ENCODE measurements at regions not wholly inside any gene's neighbourhood (a gene's known extent, or its start where the extent isn't known, plus 50 kb on each side); places are given as distances from the start of the nearest gene placed in this dataset.

DNA sequence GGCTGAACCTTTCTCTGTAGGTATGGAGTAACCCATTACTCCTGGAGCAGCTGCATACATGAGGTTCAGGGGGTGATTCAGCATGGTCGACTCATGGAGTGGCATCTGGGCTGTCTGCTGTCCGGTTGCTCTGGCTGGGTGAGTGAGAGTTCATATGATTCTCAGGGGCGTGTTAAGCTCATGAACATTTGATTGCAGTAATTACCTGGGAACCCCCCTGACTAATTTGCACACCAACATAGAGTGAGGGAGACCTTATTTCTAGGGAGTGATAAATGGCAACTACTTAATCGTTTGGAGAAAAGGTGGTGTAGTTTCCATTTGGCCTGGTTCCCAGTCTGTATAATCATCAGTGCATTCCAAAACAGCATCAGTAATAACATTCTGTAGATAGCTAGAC lies 661.9 kb downstream of the ETS1 start:
- DNase-seq: no peak

GRCh38 chr11:127919206-127920000 lies 668.0 kb downstream of the ETS1 start:
- no peak for DNase-seq

DNA sequence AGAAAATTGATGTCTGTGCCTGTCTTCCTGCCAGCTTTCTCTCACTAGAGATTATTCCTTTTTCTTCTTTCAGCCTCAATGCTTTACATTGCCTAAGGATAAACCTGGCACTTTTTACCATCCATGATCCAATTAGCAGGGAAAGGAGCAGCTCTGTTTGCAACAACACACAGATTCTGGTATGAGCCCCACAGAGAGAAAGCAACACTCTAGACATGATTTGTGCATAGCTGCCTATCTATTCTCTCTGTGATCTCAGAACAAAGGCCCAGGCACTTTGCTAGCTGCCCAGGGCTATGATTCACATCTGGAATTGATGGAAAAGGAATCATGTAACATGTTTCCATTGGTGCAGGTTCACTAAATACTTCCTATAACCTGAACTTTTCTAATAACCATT lies 685.0 kb downstream of the ETS1 start:
- DNase-seq: no peak

- no peak for DNase-seq
Observed at GRCh38 chr11:127898422-127899365, 688.7 kb downstream of the ETS1 start.

- DNase-seq: no peak
Observed at GRCh38 chr11:127895776-127896175, 691.6 kb downstream of the ETS1 start.

- no peak for DNase-seq
Observed at GRCh38 chr11:127894316-127894715, 693.0 kb downstream of the ETS1 start.

DNA sequence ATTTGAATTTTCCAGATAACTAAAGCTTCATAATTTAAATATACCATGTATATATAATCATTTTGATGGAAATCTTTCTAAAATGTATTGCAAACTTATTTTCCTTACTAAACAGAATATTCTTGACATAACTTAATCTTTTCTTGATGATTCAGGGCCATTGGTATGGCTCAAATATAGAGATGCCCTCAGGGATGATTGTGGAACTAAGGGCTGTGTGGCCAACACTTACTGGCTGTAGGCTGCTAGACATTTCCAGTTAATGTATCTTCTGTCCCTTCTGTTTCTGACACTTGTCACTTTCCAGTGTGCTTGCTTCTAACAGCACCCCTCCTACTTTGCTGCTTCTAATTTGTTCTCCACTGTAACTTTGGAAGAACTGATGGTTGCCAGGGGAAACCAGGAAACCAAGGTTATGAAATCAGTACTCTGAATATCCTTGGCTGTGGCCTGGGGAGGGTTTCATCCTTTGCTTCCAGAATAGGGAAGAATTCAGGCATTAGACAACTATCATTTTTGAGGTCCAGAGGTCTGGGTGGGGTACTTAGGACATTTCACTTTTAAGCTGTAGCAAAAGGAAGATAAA lies 697.2 kb downstream of the ETS1 start:
- DNase-seq: no peak

DNA sequence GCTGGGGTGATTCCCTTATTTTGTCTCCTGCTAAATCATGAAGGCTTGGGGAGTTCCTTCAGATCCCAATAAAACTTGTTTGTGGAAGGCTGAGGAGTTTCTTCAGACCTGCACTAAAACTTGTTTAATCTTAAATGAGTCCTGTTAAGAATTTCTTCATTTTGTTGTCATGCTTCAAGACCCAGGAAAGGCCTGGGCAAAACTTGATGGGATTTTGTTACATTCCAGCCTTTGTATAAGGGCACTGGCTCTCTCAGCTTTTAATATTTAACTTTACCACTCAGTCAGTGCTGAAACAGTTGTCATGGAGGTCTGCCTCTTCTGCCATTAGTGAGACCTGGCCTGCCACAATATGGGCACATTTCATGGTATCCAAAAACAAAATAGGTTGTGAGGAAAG lies 699.0 kb downstream of the ETS1 start:
- no peak for DNase-seq

- DNase-seq: no peak
Observed at GRCh38 chr11:127875131-127875530, 712.2 kb downstream of the ETS1 start.

DNA sequence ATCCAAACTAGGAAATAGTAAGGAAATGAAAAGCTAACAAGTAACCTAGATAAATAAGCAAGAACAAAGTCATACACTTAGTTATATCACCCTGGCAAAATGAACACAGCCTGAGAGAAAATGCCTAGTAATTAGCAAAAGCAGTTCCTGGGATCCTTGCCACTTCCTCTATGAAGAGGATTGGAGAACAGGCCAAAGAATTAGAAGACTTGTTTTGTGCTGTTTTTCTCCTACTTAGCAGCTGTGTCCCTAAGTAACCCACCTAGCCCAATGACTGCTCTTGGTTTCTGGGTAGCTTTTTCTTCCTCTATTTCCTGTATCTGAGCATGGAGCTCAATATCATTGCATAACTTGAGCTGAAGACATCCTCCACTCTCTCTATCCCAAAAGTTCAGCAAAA lies 713.9 kb downstream of the ETS1 start:
- no peak for DNase-seq

DNA sequence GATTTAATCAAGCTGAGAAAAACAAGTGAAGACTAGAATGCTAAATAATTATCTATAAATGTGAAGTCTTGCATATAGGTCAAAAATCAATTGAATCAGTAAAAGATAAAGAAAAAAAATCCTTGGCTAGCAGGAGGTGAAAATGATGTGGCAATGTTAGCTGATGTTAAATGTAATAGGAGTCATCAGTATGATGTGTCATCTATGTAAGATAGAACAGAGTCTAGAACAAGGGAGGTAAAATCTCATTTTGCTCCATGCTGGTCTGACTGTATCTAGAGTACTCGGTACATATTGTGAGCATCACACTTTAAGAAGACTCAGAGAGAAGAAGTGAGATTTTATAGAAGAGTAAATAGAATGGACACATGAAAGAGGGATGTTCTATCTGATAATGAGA lies 721.2 kb downstream of the ETS1 start:
- DNase-seq: no peak

DNA sequence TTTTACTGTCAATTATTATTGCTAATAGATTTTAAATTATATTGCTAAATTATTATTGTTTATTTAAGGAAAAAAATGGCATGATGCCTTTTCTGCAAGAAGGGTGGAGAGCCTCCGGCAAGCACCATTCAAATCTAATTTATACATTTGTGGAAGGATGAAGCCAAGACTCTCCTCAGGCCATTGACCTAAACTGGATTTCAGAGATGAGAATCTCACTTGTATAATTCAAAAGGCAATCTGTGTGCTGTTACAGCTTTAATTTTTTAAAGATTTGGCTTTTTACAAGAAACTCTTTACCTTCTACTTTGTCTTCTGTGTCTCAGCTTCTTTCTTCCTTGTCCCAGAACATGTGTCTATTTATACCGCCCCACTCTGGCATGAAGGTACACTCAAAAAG lies 722.5 kb downstream of the ETS1 start:
- no peak for DNase-seq

DNA sequence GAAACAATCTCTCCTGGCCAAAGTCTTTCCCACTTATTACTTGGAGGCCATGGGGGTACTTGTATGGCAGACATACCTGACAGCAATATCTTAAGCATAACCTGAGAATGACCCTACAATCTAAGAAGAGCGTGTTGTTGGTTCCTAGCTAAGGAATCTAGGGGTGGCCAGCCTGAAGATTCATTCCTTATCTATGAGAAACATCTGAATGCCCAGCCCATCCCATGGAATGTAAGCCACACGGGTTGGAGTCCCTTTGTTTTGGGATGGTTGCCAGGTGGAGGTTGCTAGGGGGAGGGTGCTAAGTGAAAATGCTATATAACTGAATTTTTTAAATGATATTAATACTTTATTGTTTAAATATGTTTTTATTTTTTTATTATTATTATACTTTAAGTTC lies 725.0 kb downstream of the ETS1 start:
- no peak for DNase-seq

GRCh38 chr11:127859941-127860354 lies 727.4 kb downstream of the ETS1 start:
- no peak for DNase-seq

- no peak for DNase-seq
Observed at GRCh38 chr11:127844876-127845275, 742.5 kb downstream of the ETS1 start.

DNA sequence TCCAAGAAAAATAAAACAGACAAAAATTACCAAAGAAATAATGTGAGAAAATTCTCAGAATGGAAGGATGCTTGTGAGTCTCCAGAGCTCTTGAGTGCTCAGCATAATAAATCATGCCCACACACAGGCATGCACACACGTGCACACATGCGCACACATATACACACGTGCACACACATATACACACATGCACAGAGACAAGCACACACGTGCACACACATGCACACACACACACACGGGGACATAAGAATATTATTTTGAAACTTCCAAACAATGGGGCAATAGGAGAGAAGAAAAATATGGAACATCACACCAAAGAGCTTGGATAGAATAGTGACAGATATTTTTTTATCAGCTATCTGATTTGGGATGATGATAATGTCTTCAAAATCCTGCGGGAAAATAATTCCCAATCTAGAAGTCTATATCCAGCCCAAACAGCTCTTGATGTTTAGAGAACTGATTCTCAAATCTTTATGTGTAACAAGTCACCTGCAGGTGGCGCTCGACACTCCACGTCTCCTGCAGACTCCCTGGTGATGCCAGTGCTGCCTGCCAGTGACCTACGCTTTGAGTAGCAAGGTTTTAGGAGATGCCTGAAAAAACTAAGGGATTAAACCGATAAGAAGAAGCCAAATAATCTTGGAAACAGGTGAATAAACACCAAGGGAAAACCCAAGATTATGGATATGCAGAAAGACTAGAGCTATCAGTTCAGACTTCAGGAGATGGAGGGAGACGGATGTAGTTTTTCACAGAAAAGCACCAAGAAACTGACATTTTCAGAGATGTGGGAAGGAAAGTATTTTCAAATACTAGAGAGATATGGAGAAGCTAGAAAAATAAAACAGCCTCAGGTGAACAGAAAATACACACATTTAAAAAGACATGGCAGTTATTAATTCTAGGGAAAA lies 743.6 kb downstream of the ETS1 start:
- peak; percentile 24 for DNase-seq

DNA sequence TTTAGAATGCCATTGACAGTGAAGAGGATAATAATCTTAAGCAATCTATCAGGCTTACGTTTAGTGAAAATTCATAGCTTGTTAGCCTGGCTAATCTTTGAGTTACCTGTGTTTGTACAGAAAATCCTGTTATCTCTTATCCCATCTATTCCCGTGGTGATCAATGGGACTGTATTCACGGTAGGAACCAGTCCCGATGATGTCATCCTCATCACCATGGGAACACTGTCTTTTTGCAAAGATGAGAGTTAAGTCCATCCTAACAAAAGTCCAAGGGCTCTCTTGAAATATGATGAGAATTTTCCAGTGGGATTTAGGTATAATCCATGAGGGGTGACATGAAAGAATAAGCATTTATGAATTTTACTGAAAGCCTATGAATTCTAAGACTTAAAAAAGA lies 762.2 kb downstream of the ETS1 start:
- no peak for DNase-seq

DNA sequence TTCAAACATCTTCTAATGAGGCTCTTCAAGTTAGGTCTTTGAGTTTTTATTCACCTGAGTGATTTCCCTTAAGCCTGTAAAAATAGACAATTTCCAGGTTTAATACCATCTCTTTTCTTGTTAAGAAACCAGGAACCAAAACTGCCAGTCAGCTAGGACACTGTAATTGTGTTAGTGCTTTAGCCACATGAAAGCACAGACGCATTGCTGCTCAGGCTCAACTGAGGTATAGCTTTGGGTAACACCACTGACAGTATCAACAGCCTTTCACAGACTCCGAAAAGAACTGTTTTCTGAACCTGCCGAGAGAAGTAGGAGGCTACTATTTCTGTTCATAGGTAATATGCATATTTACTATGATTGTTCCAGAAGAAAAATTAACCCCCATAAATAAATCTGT lies 768.7 kb downstream of the ETS1 start:
- no peak for DNase-seq

DNA sequence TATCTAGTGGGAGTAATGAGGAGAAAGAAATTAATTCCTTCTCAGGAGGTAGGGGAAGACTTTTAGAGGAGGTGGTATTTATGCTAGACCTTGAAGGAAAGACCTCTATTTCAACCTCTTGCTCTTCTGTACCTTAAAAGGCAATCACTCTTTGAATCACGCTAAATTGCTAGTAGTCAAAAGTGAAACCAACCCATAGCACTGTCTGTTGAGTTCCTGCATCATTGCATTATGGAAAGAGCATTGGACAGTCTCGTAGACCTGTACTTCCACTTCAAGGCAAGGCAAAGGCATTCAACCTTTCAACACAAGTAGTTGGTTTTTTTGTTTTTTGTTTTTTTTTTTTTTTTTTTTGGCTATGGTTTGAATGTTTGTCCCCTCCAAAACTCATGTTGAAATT lies 770.4 kb downstream of the ETS1 start:
- no peak for DNase-seq

DNA sequence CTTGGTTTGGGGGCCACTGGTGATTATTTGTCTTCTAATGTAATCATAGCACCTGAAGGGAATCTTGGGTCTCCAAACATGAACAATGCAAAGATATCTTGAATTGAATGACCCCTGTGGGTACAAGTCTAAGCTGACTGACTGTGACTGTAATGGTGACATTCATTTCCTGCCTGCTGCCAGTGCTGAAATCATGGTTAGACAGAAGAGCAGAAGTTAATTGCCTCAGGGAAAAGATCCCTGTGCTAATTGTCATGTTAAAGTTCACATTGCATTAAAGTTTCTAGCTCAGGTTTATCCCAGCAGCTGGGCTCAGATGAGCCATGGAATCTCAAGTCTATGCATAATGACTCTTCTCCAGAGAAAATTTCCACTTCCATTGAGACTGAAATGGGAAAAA lies 772.0 kb downstream of the ETS1 start:
- no peak for DNase-seq

GRCh38 chr11:127806501-127806900 lies 780.9 kb downstream of the ETS1 start:
- DNase-seq: no peak

GRCh38 chr11:127805771-127806170 lies 781.6 kb downstream of the ETS1 start:
- no peak for DNase-seq
